Vagina (tissue), 2 donors: ENCODE measurements at regions not wholly inside any gene's neighbourhood (a gene's known extent, or its start where the extent isn't known, plus 50 kb on each side); places are given as distances from the start of the nearest gene placed in this dataset.

Source experiments
- POLR2A ChIP-seq, 2 donors: fragments of 450-650 bp; IDR thresholded peaks; one replicate each; pipeline ENCODE4 v1.6.1; 2017; ENCODE audit warnings: antibody characterized with exemption in 2 of 2, mild to moderate bottlenecking in 2 of 2, moderate library complexity in 2 of 2
- POLR2AphosphoS5 ChIP-seq, 2 donors: sonication (generic); formaldehyde crosslinking; IDR thresholded peaks; one replicate each; pipeline ENCODE4 v1.9.0; 2017; ENCODE audit warnings: antibody characterized with exemption in 2 of 2, mild to moderate bottlenecking in 2 of 2, low read depth in 1 of 2; ENCODE audit not compliant: insufficient read depth in 1 of 2
- TF ChIP-seq, protein P1 (sequence below), 3 experiments: fragments of 450-650 bp in 2 of 3; fragments of 200-600 bp in 1 of 3; sonication (generic) in 1 of 3; IDR thresholded peaks; one replicate each; pipeline ENCODE4 v1.5.1; 2017 to 2019; ENCODE audit warnings: antibody characterized with exemption in 3 of 3, mild to moderate bottlenecking in 2 of 3, moderate library complexity in 2 of 3

DNA sequence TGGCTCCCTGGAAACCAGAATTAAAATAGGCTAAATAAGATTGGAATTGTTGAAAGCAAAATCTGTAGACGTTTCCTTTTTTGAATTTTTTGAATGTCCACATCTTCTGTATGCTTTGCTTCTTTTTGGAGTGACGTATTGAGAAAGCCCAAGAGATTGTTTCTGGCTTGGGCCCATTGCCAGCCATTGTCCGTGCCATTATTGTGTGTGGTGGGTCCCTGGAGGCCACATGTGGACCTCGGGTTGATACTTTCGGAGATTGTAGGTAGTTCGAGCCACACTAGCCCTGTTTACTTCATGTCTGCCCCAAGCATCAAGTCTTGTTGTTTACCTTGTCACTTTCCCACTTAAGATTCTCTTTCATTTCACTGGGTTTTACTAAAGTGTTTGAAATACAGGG lies 106.0 kb downstream of the PALM2AKAP2 start:
- TF ChIP-seq, protein P1, sequence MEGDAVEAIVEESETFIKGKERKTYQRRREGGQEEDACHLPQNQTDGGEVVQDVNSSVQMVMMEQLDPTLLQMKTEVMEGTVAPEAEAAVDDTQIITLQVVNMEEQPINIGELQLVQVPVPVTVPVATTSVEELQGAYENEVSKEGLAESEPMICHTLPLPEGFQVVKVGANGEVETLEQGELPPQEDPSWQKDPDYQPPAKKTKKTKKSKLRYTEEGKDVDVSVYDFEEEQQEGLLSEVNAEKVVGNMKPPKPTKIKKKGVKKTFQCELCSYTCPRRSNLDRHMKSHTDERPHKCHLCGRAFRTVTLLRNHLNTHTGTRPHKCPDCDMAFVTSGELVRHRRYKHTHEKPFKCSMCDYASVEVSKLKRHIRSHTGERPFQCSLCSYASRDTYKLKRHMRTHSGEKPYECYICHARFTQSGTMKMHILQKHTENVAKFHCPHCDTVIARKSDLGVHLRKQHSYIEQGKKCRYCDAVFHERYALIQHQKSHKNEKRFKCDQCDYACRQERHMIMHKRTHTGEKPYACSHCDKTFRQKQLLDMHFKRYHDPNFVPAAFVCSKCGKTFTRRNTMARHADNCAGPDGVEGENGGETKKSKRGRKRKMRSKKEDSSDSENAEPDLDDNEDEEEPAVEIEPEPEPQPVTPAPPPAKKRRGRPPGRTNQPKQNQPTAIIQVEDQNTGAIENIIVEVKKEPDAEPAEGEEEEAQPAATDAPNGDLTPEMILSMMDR (IDR thresholded peaks at IDR 0.05), result no peak
- TF ChIP-seq POLR2AphosphoS5 (IDR thresholded peaks at IDR 0.05; ENCODE audit: insufficient read depth in 1 of 2, low read depth in 1 of 2), result no peak
- TF ChIP-seq POLR2A (IDR thresholded peaks at IDR 0.05), result no peak
